GM19455 (cell line): ENCODE measurements at regions not wholly inside any gene's neighbourhood (a gene's known extent, or its start where the extent isn't known, plus 50 kb on each side); places are given as distances from the start of the nearest gene placed in this dataset.
"Not testable (repeated sequence)": the region's sequence is repeated elsewhere in the genome, so short reads cannot be mapped to it uniquely, and the experiment has no call there.

Experiments used
- ATAC-seq: cut with Tn5 transposase; IDR thresholded peaks from one replicate; pipeline ENCODE4 v1.9.1; 2021; ENCODE audit not compliant: unreplicated experiment

DNA sequence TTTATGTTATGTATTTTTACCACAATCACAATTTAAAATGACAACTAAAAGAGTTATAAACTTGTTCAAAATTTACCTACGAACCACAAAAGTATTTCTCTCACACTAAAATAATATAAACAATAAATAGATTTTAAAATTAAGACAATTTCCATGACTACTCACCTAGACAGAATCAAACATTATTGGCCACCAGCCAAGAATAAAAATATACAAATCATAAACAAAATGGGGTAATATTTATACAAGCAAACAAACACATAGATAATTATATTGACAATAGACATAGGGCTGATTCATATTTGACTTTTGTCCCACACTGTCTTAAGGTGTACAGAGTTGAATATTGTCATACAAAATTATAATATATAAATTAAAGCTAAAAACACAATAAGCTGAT lies 119.6 kb upstream of the ZNF92 start:
- ATAC-seq = no peak

DNA sequence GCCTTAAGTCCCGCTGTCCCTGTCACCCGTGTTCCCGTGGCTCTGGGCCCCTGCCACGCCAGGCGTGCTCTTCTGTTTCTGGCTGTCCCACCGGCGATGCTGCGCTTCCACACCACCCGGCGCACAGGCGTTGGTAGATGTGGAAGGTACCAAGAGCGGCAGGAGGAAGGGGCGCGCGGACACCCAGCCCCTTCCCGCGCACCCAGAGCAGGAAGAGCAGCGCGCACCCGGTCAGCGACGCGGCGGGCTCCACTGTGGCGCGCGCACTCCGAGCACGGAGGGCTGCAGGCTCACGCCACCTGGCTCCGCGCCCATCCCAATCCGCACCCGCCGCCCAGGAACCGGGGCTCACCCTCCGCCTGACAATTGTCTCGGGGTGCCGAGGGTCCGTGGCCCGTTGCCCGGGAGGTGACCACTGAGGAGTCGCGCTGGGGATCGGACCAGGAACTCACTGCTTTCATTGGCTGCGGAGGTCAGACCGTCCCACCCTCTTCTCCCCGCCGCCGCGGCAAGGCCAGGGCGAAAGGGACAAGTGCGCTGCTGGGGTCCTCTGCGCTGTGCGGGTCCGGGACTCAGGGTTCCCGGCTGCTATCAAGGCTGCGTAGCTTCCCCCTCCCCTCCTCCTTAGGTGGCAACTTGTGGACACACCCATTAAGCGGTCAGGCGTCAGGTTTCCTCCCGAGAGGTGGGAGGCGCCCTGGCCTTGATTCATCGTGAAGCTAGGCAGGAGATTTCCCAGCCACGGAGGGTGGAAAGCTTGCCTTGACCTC lies 121.6 kb upstream of the ZNF92 start:
- ATAC-seq = no peak

GRCh38 chr7:65250697-65251395 lies 122.8 kb upstream of the ZNF92 start:
- ATAC-seq = no peak

- ATAC-seq = no peak
Measured at GRCh38 chr7:65250216-65250615, 123.4 kb upstream of the ZNF92 start.

DNA sequence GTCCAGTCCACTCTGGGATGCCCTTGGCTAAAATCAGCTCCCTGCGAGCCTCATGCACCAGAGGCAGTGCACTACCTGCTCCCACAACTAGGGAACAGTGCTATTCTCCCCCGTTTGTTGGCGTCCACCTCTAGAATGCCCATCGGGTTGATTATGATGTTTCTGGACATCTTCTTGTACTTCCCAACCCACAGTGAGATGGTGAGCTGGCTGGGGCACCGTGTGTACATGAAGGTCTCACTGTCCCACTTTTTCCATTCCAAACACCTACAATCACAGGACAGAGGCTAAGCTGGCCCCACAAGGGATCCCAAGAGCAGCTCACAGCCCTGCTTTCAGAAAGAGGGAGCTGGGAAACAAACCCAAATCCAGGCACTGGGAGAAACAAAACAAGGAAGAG lies 126.2 kb upstream of the ZNF92 start:
- ATAC-seq = no peak

- ATAC-seq = no peak
Measured at GRCh38 chr7:65239707-65240352, 133.8 kb upstream of the ZNF92 start.

DNA sequence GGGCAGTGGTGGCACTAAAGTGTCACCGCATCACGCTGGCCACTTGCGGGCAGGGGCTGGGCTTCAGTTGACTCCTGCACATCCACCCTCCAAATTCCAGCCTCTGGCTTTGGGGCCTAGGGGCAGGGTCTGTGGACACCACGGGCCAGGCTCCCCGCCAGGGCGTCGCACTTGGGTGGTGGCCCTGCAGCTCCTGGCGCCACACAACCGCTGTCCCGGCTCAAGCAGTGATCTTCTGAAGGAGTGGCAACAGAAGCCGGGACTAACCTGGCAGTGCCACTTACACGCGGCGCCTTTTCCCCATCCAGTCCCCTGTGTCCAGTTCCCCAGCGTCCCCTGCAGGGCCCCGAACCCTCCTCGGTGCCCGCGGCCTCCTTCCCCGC lies 134.3 kb upstream of the ZNF92 start:
- ATAC-seq = no peak

GRCh38 chr7:65238785-65239184 lies 134.9 kb upstream of the ZNF92 start:
- ATAC-seq = no peak

GRCh38 chr7:65235586-65235985 lies 138.1 kb upstream of the ZNF92 start:
- no peak for ATAC-seq

DNA sequence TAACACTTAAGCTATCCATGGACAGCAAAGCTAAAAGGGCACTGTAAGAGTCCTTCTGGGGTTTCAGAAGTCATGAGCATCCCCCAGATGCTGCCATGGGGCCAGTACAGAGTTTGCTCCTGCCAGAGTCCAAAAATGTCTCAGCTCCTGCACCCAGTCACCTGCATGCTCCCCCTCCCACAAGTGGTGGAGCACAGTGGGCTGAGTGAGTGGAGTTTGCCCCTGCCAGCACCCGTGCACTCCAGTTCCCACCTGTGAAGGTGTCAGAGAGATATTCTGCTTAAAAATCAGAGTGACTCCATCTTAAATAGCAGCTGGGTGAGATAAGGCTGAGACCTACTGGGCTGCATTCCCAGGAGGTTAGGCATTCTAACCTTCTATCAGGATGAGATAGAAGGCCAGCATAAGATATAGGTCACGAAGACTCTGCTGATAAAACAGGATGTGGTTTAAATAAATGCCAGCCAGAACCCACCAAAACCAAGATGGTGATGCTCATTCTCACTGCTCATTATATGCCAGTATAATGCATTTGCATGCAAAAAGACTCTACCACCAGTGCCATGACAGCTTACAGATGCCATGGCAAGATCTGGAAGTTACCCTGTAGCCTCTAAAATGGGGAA lies 140.1 kb upstream of the ZNF92 start:
- ATAC-seq = no peak

DNA sequence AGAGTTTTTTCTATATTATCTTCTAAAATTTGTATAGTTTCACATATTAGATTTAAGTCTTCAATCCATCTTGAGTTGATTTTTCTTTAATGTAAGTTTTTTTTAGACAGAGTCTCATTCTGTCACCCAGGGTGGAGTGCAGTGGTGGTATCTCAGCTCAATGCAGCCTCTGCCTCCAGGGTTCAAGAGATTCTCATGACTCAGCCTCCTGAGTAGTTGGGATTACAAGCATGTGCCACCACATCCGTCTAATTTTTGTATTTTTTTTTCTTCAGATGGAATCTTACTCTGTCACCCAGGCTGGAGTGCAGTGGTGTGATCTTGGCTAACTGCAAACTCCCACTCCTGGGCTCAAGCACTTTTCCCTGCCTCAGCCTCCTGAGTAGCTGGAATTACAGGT lies 143.4 kb upstream of the ZNF92 start:
- ATAC-seq = no peak

GRCh38 chr7:65225422-65226006 lies 148.1 kb upstream of the ZNF92 start:
- ATAC-seq = no peak

DNA sequence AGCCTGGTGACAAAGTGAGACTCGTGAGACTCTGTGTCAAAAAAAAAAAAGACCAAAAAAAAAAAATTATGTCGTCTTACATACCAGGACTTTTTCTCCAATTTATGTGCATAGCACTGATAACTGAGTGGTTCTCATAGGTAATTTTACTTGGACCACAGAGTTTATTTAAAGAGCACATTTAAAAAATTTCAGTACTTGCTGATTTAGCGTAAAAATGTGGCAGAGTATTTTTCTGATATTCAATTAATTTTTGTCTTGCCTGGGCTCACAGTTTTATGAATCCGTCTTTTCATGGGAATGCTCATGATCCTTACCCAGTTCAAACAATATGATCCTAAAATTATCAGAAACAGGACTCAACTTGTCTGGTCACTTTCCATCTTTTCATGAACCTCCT lies 151.0 kb upstream of the ZNF92 start:
- ATAC-seq = no peak

DNA sequence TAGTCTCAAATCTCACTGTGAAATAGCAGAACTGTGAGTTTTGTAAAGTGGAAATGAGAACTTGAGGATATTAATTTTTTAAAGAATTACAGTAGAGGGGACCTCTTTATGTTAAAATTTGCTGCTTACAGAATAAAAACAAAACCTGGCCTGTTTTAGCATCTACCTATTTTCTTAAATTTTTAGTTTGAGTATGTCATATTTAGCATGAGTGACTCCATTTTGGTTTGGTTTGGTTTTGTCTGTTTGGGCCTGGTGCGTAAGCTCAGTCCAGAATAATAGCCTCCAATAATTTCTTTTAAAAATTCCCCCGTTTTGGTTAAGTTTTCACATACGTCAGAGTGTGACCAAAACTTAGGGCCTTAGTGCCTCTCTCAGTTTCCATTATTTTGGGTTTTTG lies 152.0 kb upstream of the ZNF92 start:
- ATAC-seq = no peak

DNA sequence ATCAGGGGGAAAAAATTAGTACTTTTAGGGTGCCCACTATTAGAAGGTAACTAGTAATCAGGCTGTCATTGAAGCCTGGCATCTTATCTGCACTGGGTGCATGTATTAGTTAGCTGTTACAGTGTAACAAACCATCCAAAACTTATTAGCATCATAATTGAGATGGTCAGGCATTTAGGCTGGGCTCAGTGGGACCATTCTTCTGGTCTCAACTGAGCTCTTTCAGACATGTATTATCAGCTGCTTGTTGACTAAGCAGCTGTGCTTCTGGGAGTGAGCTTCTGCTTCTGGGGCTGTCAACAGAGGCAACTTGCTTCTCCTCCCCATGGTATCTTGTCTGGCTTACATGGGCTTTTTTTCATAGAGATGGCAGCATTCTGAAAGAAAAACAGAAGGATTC lies 154.0 kb upstream of the ZNF92 start:
- no peak for ATAC-seq

DNA sequence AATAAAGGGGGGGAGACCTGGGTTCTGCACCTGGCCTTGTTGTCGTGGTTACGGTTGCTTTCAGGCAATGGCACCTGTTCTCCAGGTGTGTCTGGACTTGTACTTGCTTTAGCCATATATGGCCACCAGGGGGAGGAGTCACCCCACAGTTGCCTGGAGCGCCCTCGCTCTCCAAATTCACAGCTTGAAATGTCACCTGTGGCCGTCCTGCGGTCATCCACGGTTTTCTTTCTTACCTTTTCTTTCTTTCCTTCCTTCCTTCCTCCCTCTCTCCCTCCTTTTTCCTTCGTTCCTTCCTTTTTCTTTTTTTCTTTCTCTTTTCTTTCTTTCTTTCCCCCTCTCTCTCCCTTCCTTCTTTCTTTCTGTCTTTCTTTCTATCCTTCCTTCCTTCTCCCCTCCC lies 157.2 kb upstream of the ZNF92 start:
- ATAC-seq = no peak

DNA sequence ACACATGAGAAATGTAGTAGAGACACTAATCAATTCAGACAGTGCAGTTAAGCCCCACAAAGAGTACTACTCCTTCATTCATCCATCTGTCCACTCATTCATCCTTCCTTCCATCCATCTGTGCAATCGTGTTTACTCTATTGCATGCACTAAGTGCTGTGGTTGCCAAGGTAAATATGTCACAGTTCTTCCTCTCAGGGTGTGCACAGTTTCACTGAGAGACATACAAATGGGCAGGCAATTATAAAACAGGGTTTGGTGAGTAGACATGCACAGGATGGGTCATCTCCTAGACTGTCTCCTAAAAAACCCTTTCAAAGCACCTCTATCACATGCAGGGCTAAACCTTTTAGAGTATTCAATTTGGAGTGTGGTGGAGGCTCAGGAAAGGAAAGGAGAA lies 160.4 kb upstream of the ZNF92 start:
- ATAC-seq = not testable (repeated sequence)

GRCh38 chr7:65199221-65199620 lies 174.4 kb upstream of the ZNF92 start:
- not testable (repeated sequence) for ATAC-seq

GRCh38 chr7:65193334-65194058 lies 180.2 kb upstream of the ZNF92 start:
- not testable (repeated sequence) for ATAC-seq

GRCh38 chr7:65177041-65177440 lies 170.6 kb upstream of the ERV3-1 start:
- not testable (repeated sequence) for ATAC-seq

DNA sequence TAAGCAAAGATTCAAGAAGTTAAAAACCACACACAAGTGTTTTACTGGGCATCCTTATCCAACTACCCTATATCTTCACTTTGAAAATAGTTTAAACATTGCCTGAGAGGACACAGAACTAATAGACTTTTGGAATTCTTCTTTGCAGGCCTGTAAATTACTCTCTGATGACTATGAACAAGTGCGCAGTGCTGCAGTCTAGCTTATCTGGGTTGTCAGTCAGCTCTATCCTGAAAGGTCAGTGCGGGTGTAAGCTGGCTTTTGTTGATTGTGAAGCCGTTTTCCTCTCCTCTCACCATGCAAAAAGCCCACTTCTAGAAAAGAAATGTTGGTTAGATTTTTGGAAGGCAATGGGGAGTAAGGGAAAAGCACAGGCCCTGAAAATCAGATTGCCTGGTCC lies 143.6 kb upstream of the ERV3-1 start:
- ATAC-seq = not testable (repeated sequence)
